BLaER1 (cell line): ENCODE measurements at regions not wholly inside any gene's neighbourhood (a gene's known extent, or its start where the extent isn't known, plus 50 kb on each side); places are given as distances from the start of the nearest gene placed in this dataset.

Source experiments
- H3K27ac ChIP-seq: shearing (Covaris generic); formaldehyde crosslinking; 2 replicates; pipeline ENCODE4 v1.8.1; 2022
- H3K27me3 ChIP-seq: shearing (Covaris generic); formaldehyde crosslinking; 2 replicates; pipeline ENCODE4 v1.8.1; 2022
- H3K36me3 ChIP-seq: shearing (Covaris generic); formaldehyde crosslinking; 2 replicates; pipeline ENCODE4 v1.8.1; 2022
- H3K4me1 ChIP-seq: shearing (Covaris generic); formaldehyde crosslinking; 2 replicates; pipeline ENCODE4 v1.8.1; 2022
- H3K4me2 ChIP-seq: shearing (Covaris generic); formaldehyde crosslinking; 2 replicates; pipeline ENCODE4 v1.8.1; 2022
- H3K4me3 ChIP-seq: shearing (Covaris generic); formaldehyde crosslinking; 2 replicates; pipeline ENCODE4 v1.8.1; 2022
- H3K9ac ChIP-seq: shearing (Covaris generic); formaldehyde crosslinking; 2 replicates; pipeline ENCODE4 v1.8.1; 2022
- H3K9me3 ChIP-seq: shearing (Covaris generic); formaldehyde crosslinking; 2 replicates; pipeline ENCODE4 v1.8.1; 2022
- H4K20me1 ChIP-seq: shearing (Covaris generic); formaldehyde crosslinking; 2 replicates; pipeline ENCODE4 v1.8.1; 2022
- Cebpa-rat ChIP-seq: shearing (Covaris generic); IDR thresholded peaks from 2 replicates; pipeline ENCODE4 v1.8.1; 2022

DNA sequence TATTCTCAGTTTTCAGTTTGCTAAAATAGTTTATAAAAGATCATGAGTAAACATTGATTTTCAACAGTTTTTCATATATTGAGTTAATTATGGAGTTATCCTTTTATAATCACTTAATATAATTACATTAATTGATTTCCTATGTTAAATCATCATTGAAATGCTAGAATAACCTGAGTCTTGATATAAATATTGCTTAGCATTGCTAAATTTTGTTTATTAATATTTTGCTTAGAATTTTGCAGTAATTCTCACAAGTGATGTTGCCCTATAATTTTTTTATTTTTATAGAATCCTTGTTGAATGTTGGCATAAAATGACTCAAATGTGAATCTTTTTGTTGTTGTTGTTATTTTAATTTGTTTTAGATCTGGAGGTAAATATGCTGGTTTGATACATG is 654.2 kb downstream of the OTOL1 start:
- Histone ChIP-seq H3K27me3 (no peaks in the 10 kb centered on the region), H3K4me2 (no peak overlapping the region), H3K4me1 (no peaks in the 10 kb centered on the region), H4K20me1 (no peaks in the 10 kb centered on the region), H3K4me3 (no peak overlapping the region), H3K9me3 (no peaks in the 10 kb centered on the region), H3K27ac (no peak overlapping the region), H3K36me3 (no peaks in the 10 kb centered on the region), H3K9ac (no peak overlapping the region)
- TF ChIP-seq Cebpa-rat: no peak

DNA sequence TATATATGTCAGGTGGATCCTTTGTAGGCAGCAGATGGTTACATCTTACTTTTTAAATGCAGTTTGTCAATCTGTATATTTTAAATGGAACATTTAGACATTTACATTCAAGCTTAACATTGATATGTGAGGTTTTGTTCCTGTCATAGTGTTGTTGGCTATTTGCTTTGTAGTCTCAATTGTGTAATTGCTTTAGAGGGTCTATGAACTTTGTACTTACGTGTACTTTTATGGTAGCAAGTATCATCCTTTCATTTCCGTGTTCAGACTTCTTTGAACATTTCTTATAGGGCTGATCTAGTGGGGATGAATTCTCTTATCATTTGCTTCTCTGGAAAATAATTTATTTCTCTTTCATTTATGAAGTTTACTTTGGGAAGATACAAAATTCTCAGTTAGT is 656.0 kb downstream of the OTOL1 start:
- H3K4me3 ChIP-seq: no peak overlapping the region
- no peaks in the 10 kb centered on the region for H4K20me1 ChIP-seq
- no peak overlapping the region for H3K9ac ChIP-seq
- TF ChIP-seq Cebpa-rat: no peak
- H3K27ac ChIP-seq: no peak overlapping the region
- no peaks in the 10 kb centered on the region for H3K4me1 ChIP-seq
- no peak overlapping the region for H3K4me2 ChIP-seq
- H3K9me3 ChIP-seq: no peaks in the 10 kb centered on the region
- H3K36me3 ChIP-seq: no peaks in the 10 kb centered on the region
- H3K27me3 ChIP-seq: no peaks in the 10 kb centered on the region

DNA sequence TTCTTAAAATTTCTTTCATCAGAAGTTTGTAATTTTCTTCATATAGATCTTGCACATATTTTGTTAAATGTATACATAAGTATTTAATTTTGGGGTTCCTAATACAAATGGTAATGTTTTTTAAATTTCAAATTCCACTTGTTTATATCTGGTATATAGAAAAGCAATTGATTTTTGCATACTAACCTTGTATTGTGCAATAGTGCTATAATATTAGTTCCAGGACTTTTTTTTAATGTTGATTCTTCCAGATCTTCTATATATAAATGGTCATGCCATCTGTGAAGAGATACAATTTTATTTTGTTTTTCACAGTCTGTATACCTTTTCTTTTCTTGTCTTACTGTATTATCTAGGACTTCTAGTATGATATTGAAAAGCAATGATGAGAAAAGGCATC is 665.0 kb downstream of the OTOL1 start:
- no peaks in the 10 kb centered on the region for H3K36me3 ChIP-seq
- TF ChIP-seq Cebpa-rat: no peak
- no peaks in the 10 kb centered on the region for H3K27me3 ChIP-seq
- no peak overlapping the region for H3K4me2 ChIP-seq
- no peak overlapping the region for H3K9ac ChIP-seq
- H3K27ac ChIP-seq: no peak overlapping the region
- H3K4me3 ChIP-seq: no peak overlapping the region
- H4K20me1 ChIP-seq: no peaks in the 10 kb centered on the region
- H3K4me1 ChIP-seq: no peaks in the 10 kb centered on the region
- no peaks in the 10 kb centered on the region for H3K9me3 ChIP-seq

DNA sequence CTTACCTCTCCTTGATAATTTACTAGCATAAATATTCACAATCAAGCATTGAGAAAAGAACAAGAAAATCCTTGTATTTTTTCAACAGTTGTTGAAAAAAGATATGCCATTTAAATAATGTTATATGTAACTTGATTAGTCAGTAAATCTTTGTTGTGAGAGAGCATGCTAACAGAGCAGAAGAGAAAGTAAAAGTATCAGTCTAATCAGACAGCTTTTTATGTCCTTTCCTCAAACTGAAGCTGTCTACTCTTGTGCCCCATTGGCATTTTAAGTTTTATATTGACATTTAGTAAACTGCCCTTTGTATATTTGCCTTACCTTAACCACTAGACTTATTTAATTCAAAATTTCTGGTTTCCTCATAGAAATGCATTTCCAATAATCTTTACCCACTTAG is 668.7 kb downstream of the OTOL1 start:
- H3K27me3 ChIP-seq: no peaks in the 10 kb centered on the region
- H3K4me1 ChIP-seq: no peaks in the 10 kb centered on the region
- no peak overlapping the region for H3K9ac ChIP-seq
- no peak overlapping the region for H3K27ac ChIP-seq
- no peak overlapping the region for H3K4me2 ChIP-seq
- H3K4me3 ChIP-seq: no peak overlapping the region
- TF ChIP-seq Cebpa-rat: no peak
- no peaks in the 10 kb centered on the region for H3K9me3 ChIP-seq
- no peaks in the 10 kb centered on the region for H4K20me1 ChIP-seq
- H3K36me3 ChIP-seq: no peaks in the 10 kb centered on the region

DNA sequence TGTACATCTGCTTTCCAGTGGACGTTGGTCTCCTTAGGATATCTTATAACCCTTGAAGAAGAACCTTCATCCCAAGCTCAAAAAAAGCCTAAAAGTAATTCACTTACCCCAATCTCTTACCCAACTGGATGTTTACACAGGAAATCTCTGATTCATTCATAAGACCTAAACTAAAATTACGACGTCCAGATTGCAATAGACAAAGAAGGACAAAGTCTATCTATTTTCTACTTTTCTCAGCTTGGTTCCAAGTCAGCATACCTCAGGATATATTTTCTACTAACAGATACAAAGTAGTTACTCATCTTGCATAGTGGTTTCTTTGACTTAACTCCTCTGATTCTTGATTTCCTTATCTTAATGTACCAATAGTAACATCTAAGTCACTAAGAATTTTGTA is 669.9 kb downstream of the OTOL1 start:
- no peaks in the 10 kb centered on the region for H3K27me3 ChIP-seq
- H3K36me3 ChIP-seq: no peaks in the 10 kb centered on the region
- no peak overlapping the region for H3K4me2 ChIP-seq
- no peak overlapping the region for H3K27ac ChIP-seq
- TF ChIP-seq Cebpa-rat: no peak
- no peak overlapping the region for H3K4me3 ChIP-seq
- H3K9me3 ChIP-seq: no peaks in the 10 kb centered on the region
- H3K4me1 ChIP-seq: no peaks in the 10 kb centered on the region
- H4K20me1 ChIP-seq: no peaks in the 10 kb centered on the region
- no peak overlapping the region for H3K9ac ChIP-seq

GRCh38 chr3:162168715-162169114 is 672.1 kb downstream of the OTOL1 start:
- no peaks in the 10 kb centered on the region for H3K36me3 ChIP-seq
- H3K4me2 ChIP-seq: no peak overlapping the region
- TF ChIP-seq Cebpa-rat: no peak
- H4K20me1 ChIP-seq: no peaks in the 10 kb centered on the region
- no peaks in the 10 kb centered on the region for H3K27me3 ChIP-seq
- H3K4me3 ChIP-seq: no peak overlapping the region
- no peaks in the 10 kb centered on the region for H3K4me1 ChIP-seq
- H3K9me3 ChIP-seq: peaks cover 7% of the 10 kb centered on the region; the same call in 1 of the 2 replicates
- no peak overlapping the region for H3K9ac ChIP-seq
- no peak overlapping the region for H3K27ac ChIP-seq

- TF ChIP-seq Cebpa-rat: no peak
- Histone ChIP-seq H4K20me1 (no peaks in the 10 kb centered on the region), H3K27ac (no peak overlapping the region), H3K4me1 (no peaks in the 10 kb centered on the region), H3K9me3 (peaks cover 7% of the 10 kb centered on the region; the same call in 1 of the 2 replicates), H3K36me3 (no peaks in the 10 kb centered on the region), H3K27me3 (no peaks in the 10 kb centered on the region), H3K9ac (no peak overlapping the region), H3K4me2 (no peak overlapping the region), H3K4me3 (no peak overlapping the region)
Measured at GRCh38 chr3:162170581-162170980, 674.0 kb downstream of the OTOL1 start.

GRCh38 chr3:162171970-162172369 is 675.4 kb downstream of the OTOL1 start:
- H3K9ac ChIP-seq: no peak overlapping the region
- H3K27me3 ChIP-seq: no peaks in the 10 kb centered on the region
- H4K20me1 ChIP-seq: no peaks in the 10 kb centered on the region
- no peak for TF ChIP-seq Cebpa-rat
- no peak overlapping the region for H3K4me2 ChIP-seq
- no peaks in the 10 kb centered on the region for H3K36me3 ChIP-seq
- H3K9me3 ChIP-seq: peaks cover 7% of the 10 kb centered on the region; the same call in 1 of the 2 replicates
- no peak overlapping the region for H3K4me3 ChIP-seq
- no peaks in the 10 kb centered on the region for H3K4me1 ChIP-seq
- no peak overlapping the region for H3K27ac ChIP-seq

DNA sequence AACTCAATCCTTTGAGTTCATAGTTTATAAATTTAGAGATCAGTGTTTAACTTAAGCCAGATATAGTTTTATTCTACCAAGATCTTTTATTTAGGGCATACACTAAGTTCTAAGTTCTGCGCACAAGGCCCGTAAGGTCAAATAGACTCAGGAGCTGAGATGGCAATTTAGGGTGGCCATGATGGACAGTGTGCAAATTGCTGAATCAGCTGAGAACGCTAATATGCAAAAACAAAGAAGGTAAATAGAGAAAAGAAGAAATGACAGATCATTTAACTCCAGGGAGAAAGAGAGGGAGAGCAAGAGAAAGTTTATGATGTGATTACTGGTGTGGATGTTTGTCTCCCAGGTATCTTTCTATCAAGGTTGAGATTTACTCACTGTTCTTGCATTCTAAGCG is 678.5 kb downstream of the OTOL1 start:
- no peak overlapping the region for H3K4me2 ChIP-seq
- no peaks in the 10 kb centered on the region for H4K20me1 ChIP-seq
- H3K4me3 ChIP-seq: no peak overlapping the region
- TF ChIP-seq Cebpa-rat: no peak
- no peak overlapping the region for H3K9ac ChIP-seq
- no peaks in the 10 kb centered on the region for H3K27me3 ChIP-seq
- H3K9me3 ChIP-seq: peaks cover 7% of the 10 kb centered on the region; the same call in 1 of the 2 replicates
- no peak overlapping the region for H3K27ac ChIP-seq
- no peaks in the 10 kb centered on the region for H3K4me1 ChIP-seq
- no peaks in the 10 kb centered on the region for H3K36me3 ChIP-seq

DNA sequence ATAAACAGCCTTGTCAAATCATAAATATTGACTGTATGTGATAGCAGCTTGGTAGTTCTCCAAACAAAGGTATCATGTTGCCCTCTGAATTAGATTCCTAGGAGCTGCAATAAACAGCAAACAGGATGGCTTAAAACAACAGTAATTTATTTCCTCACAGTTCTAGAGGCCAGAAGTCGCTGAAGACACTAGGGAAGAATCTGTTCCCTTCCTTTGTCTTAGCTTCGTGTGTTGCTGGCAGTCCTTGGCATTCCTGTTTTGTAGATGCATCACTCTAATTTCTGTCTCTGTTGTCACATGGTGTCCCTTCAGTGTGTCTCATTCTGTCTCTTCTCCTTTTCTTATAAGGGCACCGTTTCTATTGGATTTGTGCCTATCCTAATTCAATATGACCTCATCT is 679.3 kb downstream of the OTOL1 start:
- Histone ChIP-seq H3K27ac (no peak overlapping the region), H3K4me2 (no peak overlapping the region)

GRCh38 chr3:162183440-162183839 is 686.8 kb downstream of the OTOL1 start:
- Histone ChIP-seq H3K27ac (no peak overlapping the region), H4K20me1 (no peaks in the 10 kb centered on the region), H3K9me3 (no peaks in the 10 kb centered on the region), H3K9ac (no peak overlapping the region), H3K4me1 (no peaks in the 10 kb centered on the region), H3K4me2 (no peak overlapping the region), H3K4me3 (no peak overlapping the region), H3K36me3 (no peaks in the 10 kb centered on the region), H3K27me3 (no peaks in the 10 kb centered on the region)
- TF ChIP-seq Cebpa-rat: no peak; the same call in 1 of the 2 replicates

More for the DNA sequence above, 679.3 kb downstream of the OTOL1 start:
- no peak overlapping the region for H3K9ac ChIP-seq
- H3K4me3 ChIP-seq: no peak overlapping the region
- no peaks in the 10 kb centered on the region for H3K36me3 ChIP-seq
- H4K20me1 ChIP-seq: no peaks in the 10 kb centered on the region
- no peaks in the 10 kb centered on the region for H3K27me3 ChIP-seq
- H3K4me1 ChIP-seq: no peaks in the 10 kb centered on the region
- no peak for TF ChIP-seq Cebpa-rat
- peaks cover 7% of the 10 kb centered on the region; the same call in 1 of the 2 replicates for H3K9me3 ChIP-seq
